CD4-positive, alpha-beta T cell treated with Interleukin-4 for 4 hours (primary cell): ENCODE measurements at regions not wholly inside any gene's neighbourhood (a gene's known extent, or its start where the extent isn't known, plus 50 kb on each side); places are given as distances from the start of the nearest gene placed in this dataset.

ENCODE experiments used
- DNase-seq: peaks from one replicate; pipeline ENCODE4 v3.0.0-alpha.2; 2020

- no peak for DNase-seq
Measured at GRCh38 chr2:19807866-19808265, 93.9 kb downstream of the TTC32 start.

GRCh38 chr2:19807346-19807745 is 94.4 kb downstream of the TTC32 start:
- DNase-seq: no peak

GRCh38 chr2:19806591-19806990 is 95.2 kb downstream of the TTC32 start:
- no peak for DNase-seq

- no peak for DNase-seq
Measured at GRCh38 chr2:19806131-19806530, 95.7 kb downstream of the TTC32 start.

- no peak for DNase-seq
Measured at GRCh38 chr2:19805266-19805665, 96.5 kb downstream of the TTC32 start.

- no peak for DNase-seq
Measured at GRCh38 chr2:19804639-19805260, 97.0 kb downstream of the TTC32 start.

- DNase-seq: no peak
Measured at GRCh38 chr2:19802086-19802841, 99.5 kb downstream of the TTC32 start.

- DNase-seq: no peak
Measured at GRCh38 chr2:19801367-19802080, 100.3 kb downstream of the TTC32 start.

- no peak for DNase-seq
Measured at GRCh38 chr2:19800796-19801195, 101.0 kb downstream of the TTC32 start.

- no peak for DNase-seq
Measured at GRCh38 chr2:19799881-19800780, 101.7 kb downstream of the TTC32 start.

- DNase-seq: no peak
Measured at GRCh38 chr2:19797871-19798270, 103.9 kb downstream of the TTC32 start.

GRCh38 chr2:19797243-19797810 is 104.5 kb downstream of the TTC32 start:
- DNase-seq: no peak

- DNase-seq: no peak
Measured at GRCh38 chr2:19796035-19796695, 105.6 kb downstream of the TTC32 start.

GRCh38 chr2:19793132-19793750 is 108.5 kb downstream of the TTC32 start:
- DNase-seq: no peak

GRCh38 chr2:19790291-19790690 is 111.5 kb downstream of the TTC32 start:
- DNase-seq: no peak

- no peak for DNase-seq
Measured at GRCh38 chr2:19787134-19787533, 114.6 kb downstream of the TTC32 start.

- no peak for DNase-seq
Measured at GRCh38 chr2:19786408-19787058, 115.2 kb downstream of the TTC32 start.

- DNase-seq: no peak
Measured at GRCh38 chr2:19785867-19786266, 115.9 kb downstream of the TTC32 start.

- DNase-seq: no peak
Measured at GRCh38 chr2:19785447-19785846, 116.3 kb downstream of the TTC32 start.

GRCh38 chr2:19784456-19784855 is 117.3 kb downstream of the TTC32 start:
- DNase-seq: no peak

GRCh38 chr2:19783935-19784334 is 117.8 kb downstream of the TTC32 start:
- no peak for DNase-seq
